Thyroid gland (tissue), 4 donors: ENCODE measurements at regions not wholly inside any gene's neighbourhood (a gene's known extent, or its start where the extent isn't known, plus 50 kb on each side); places are given as distances from the start of the nearest gene placed in this dataset.

ENCODE experiments used
- DNase-seq, 2 donors: peaks; one replicate each; pipeline ENCODE4 v3.0.0-alpha.2; 2019
- H3K27ac ChIP-seq, 3 donors: fragments of 200-600 bp; sonication (generic); 1 replicate in 2 of 3; 2 replicates in 1 of 3; pipeline ENCODE4 v1.5.1; 2016 to 2019; ENCODE audit warnings: mild to moderate bottlenecking in 1 of 3, moderate library complexity in 1 of 3
- H3K27me3 ChIP-seq: fragments of 200-600 bp; sonication (generic); one replicate; pipeline ENCODE4 v1.5.1; 2019
- H3K36me3 ChIP-seq, 2 donors: fragments of 200-600 bp; sonication (generic); one replicate each; pipeline ENCODE4 v1.5.1; 2016 to 2019
- H3K4me1 ChIP-seq, 2 donors: fragments of 200-600 bp; sonication (generic); one replicate each; pipeline ENCODE4 v1.5.1; 2017 to 2019
- H3K4me3 ChIP-seq, 3 donors: fragments of 200-600 bp; sonication (generic); replicated peaks in 1 of 3; 1 replicate in 2 of 3; 2 replicates in 1 of 3; pipeline ENCODE4 v1.5.1; 2016; ENCODE audit warnings: mild to moderate bottlenecking in 1 of 3
- H3K9me3 ChIP-seq: fragments of 200-600 bp; sonication (generic); one replicate; pipeline ENCODE4 v1.5.1; 2017
- CTCF ChIP-seq, 6 experiments: fragments of 200-600 bp in 3 of 6; fragments of 450-650 bp in 3 of 6; sonication (generic) in 3 of 6; IDR thresholded peaks; one replicate each; pipeline ENCODE4 v1.5.1; 2016 to 2019; ENCODE audit warnings: antibody characterized with exemption in 6 of 6, mild to moderate bottlenecking in 2 of 6, inconsistent platforms in 1 of 6, moderate library complexity in 1 of 6
- POLR2A ChIP-seq, 2 donors: fragments of 450-650 bp; IDR thresholded peaks; one replicate each; pipeline ENCODE4 v1.6.1; 2017; ENCODE audit warnings: antibody characterized with exemption in 2 of 2, mild to moderate bottlenecking in 2 of 2, moderate library complexity in 1 of 2
- WGBS, 2 donors: methylation state at CpG; one replicate each; pipeline ENCODE4 v1.1.5; 2017; 5-methylcytosine and 5-hydroxymethylcytosine counted together
- intact Hi-C: fragments of 100-400 bp; cut with DNase I; formaldehyde crosslinking; loops from one replicate; pipeline ENCODE4 v1.15.1; 2023

- WGBS, 2 donors, result 82 to 88% methylated on average over 10 of the region's 10 CpGs
- DNase-seq, result no peak
- Histone ChIP-seq H3K4me1 (peaks cover 0 to 8% of the 10 kb centered on the region in 2 donors), H3K4me3 (no peak overlapping the region), H3K36me3 (no peaks in the 10 kb centered on the region), H3K9me3 (no peaks in the 10 kb centered on the region), H3K27me3 (no peaks in the 10 kb centered on the region), H3K27ac (no peak overlapping the region)
- TF ChIP-seq CTCF (IDR thresholded peaks at IDR 0.05) (no peak), POLR2A (IDR thresholded peaks at IDR 0.05) (no peak)
- intact Hi-C loops, result no loop called here
These were observed 64.6 kb upstream of the DOCK1 start for GRCh38 chr10:126840576-126841135.

GRCh38 chr10:126841341-126841895 lies 63.8 kb upstream of the DOCK1 start:
- Histone ChIP-seq H3K4me3 (no peak overlapping the region), H3K27ac (no peak overlapping the region), H3K4me1 (peaks cover 0 to 8% of the 10 kb centered on the region in 2 donors), H3K27me3 (no peaks in the 10 kb centered on the region), H3K9me3 (no peaks in the 10 kb centered on the region), H3K36me3 (no peaks in the 10 kb centered on the region)
- intact Hi-C loops, result no loop called here
- DNase-seq, result no peak
- WGBS, 2 donors, result 83 to 91% methylated on average over 5 of the region's 5 CpGs
- TF ChIP-seq CTCF (IDR thresholded peaks at IDR 0.05) (no peak), POLR2A (IDR thresholded peaks at IDR 0.05) (no peak)

GRCh38 chr10:126842356-126842755 lies 62.9 kb upstream of the DOCK1 start:
- 50 to 69% methylated on average over 4 of the region's 4 CpGs for WGBS, 2 donors
- H3K27me3 ChIP-seq, result no peaks in the 10 kb centered on the region
- intact Hi-C loops, result no loop called here
- TF ChIP-seq CTCF (IDR thresholded peaks at IDR 0.05), result no peak
- no peak for TF ChIP-seq POLR2A (IDR thresholded peaks at IDR 0.05)
- peak; percentile 5 to 19 for DNase-seq
- no peaks in the 10 kb centered on the region for H3K36me3 ChIP-seq
- no peak overlapping the region for H3K4me3 ChIP-seq
- H3K27ac ChIP-seq, result no peak overlapping the region
- peaks cover 0 to 8% of the 10 kb centered on the region in 2 donors for H3K4me1 ChIP-seq
- H3K9me3 ChIP-seq, result no peaks in the 10 kb centered on the region

- WGBS, 2 donors, result 62 to 71% methylated on average over 5 to 10 of the region's 10 CpGs
- Histone ChIP-seq H3K36me3 (no peaks in the 10 kb centered on the region), H3K27me3 (no peaks in the 10 kb centered on the region), H3K9me3 (no peaks in the 10 kb centered on the region), H3K27ac (no peak overlapping the region), H3K4me1 (peaks cover 0 to 8% of the 10 kb centered on the region in 2 donors), H3K4me3 (no peak overlapping the region)
- intact Hi-C loops, result no loop called here
- no peak for TF ChIP-seq POLR2A (IDR thresholded peaks at IDR 0.05)
- no peak for TF ChIP-seq CTCF (IDR thresholded peaks at IDR 0.05)
- DNase-seq, result peak in 1 of 2 donors; percentile 2
These were observed 62.4 kb upstream of the DOCK1 start for GRCh38 chr10:126842836-126843235.

GRCh38 chr10:126843299-126843934 lies 61.8 kb upstream of the DOCK1 start:
- intact Hi-C loops, result no loop called here
- H3K4me1 ChIP-seq, result peaks cover 0 to 8% of the 10 kb centered on the region in 2 donors
- no peaks in the 10 kb centered on the region for H3K36me3 ChIP-seq
- 84 to 92% methylated on average over 6 to 8 of the region's 8 CpGs for WGBS, 2 donors
- H3K4me3 ChIP-seq, result no peak overlapping the region
- TF ChIP-seq CTCF (IDR thresholded peaks at IDR 0.05) (no peak), POLR2A (IDR thresholded peaks at IDR 0.05) (no peak)
- no peaks in the 10 kb centered on the region for H3K9me3 ChIP-seq
- H3K27me3 ChIP-seq, result no peaks in the 10 kb centered on the region
- DNase-seq, result no peak
- no peak overlapping the region for H3K27ac ChIP-seq
